Calu3 (cell line): ENCODE measurements at regions not wholly inside any gene's neighbourhood (a gene's known extent, or its start where the extent isn't known, plus 50 kb on each side); places are given as distances from the start of the nearest gene placed in this dataset.
"Not testable (repeated sequence)": the region's sequence is repeated elsewhere in the genome, so short reads cannot be mapped to it uniquely, and the experiment has no call there.

Source experiments
- BruUV-seq: library from RNA; stranded (reverse); fragments of 400-500 nt; replicated peaks from 2 replicates; lab custom pipeline; 2021; lab: Mats Ljungman, UMichigan
- CTCF ChIA-PET: fragments of 300-600 bp; sonication (Branson Sonifier 250); formaldehyde crosslinking; loops from one replicate; lab custom pipeline; 2022; ENCODE audit warnings: antibody characterized with exemption; lab: Charles Lee
- DNase-seq: peaks from one replicate; pipeline ENCODE4 v3.0.0; 2022
- H3K27ac Mint-ChIP-seq: one replicate; pipeline ENCODE4 v1.8.0; 2022; ENCODE audit warnings: mixed read lengths; ENCODE audit not compliant: unreplicated experiment
- H3K27me3 Mint-ChIP-seq: one replicate; pipeline ENCODE4 v1.8.0; 2022; ENCODE audit warnings: mixed read lengths; ENCODE audit not compliant: unreplicated experiment
- H3K36me3 Mint-ChIP-seq: one replicate; pipeline ENCODE4 v1.8.0; 2022; ENCODE audit warnings: mild to moderate bottlenecking, moderate library complexity, mixed read lengths; ENCODE audit not compliant: insufficient read depth, unreplicated experiment
- H3K4me1 Mint-ChIP-seq: one replicate; pipeline ENCODE4 v1.8.0; 2022; ENCODE audit warnings: mild to moderate bottlenecking, low read depth, mixed read lengths; ENCODE audit not compliant: unreplicated experiment
- H3K4me3 Mint-ChIP-seq: one replicate; pipeline ENCODE4 v1.8.0; 2022; ENCODE audit warnings: mild to moderate bottlenecking, low read depth, moderate library complexity, mixed read lengths; ENCODE audit not compliant: unreplicated experiment
- H3K9me3 Mint-ChIP-seq: one replicate; pipeline ENCODE4 v1.8.0; 2022; ENCODE audit warnings: low read depth, mixed read lengths; ENCODE audit not compliant: unreplicated experiment
- intact Hi-C: fragments of 100-400 bp; cut with micrococcal nuclease; formaldehyde crosslinking; loops from one replicate; pipeline ENCODE4 v1.10.0; 2022; ENCODE audit not compliant: unreplicated experiment

- BruUV-seq, H3K27me3 Mint-ChIP-seq: not testable (repeated sequence)
- H3K27ac Mint-ChIP-seq, result peak overlapping the region; percentile 94
These were observed 121.2 kb downstream of the NPIPB11 start for GRCh38 chr16:29285151-29285885.

GRCh38 chr16:29284723-29285122 lies 121.8 kb downstream of the NPIPB11 start:
- DNase-seq, intact Hi-C loops, CTCF ChIA-PET, H3K27me3 Mint-ChIP-seq, BruUV-seq: not testable (repeated sequence)
- H3K4me3 Mint-ChIP-seq, result peak overlapping the region; percentile 60
- peaks cover 16% of the 10 kb centered on the region for H3K4me1 Mint-ChIP-seq
- peaks cover 45% of the 10 kb centered on the region for H3K36me3 Mint-ChIP-seq
- H3K9me3 Mint-ChIP-seq, result peaks cover 17% of the 10 kb centered on the region
- H3K27ac Mint-ChIP-seq, result peak overlapping the region; percentile 94

More at GRCh38 chr16:29285151-29285885, 121.2 kb downstream of the NPIPB11 start:
- H3K36me3 Mint-ChIP-seq, result peaks cover 47% of the 10 kb centered on the region
- intact Hi-C loops, CTCF ChIA-PET: not testable (repeated sequence)
- peak; percentile 83 for DNase-seq
- H3K9me3 Mint-ChIP-seq, result peaks cover 17% of the 10 kb centered on the region
- peak overlapping the region; percentile 60 for H3K4me3 Mint-ChIP-seq
- H3K4me1 Mint-ChIP-seq, result peaks cover 19% of the 10 kb centered on the region

- H3K27me3 Mint-ChIP-seq, H3K4me3 Mint-ChIP-seq, BruUV-seq, DNase-seq, CTCF ChIA-PET, intact Hi-C loops: not testable (repeated sequence)
- H3K27ac Mint-ChIP-seq, result peak overlapping the region; percentile 94
- peaks cover 16% of the 10 kb centered on the region for H3K4me1 Mint-ChIP-seq
- H3K9me3 Mint-ChIP-seq, result peaks cover 17% of the 10 kb centered on the region
- H3K36me3 Mint-ChIP-seq, result peaks cover 45% of the 10 kb centered on the region
These were observed 122.4 kb downstream of the NPIPB11 start for GRCh38 chr16:29284159-29284558.

- DNase-seq, H3K27ac Mint-ChIP-seq, BruUV-seq, H3K27me3 Mint-ChIP-seq, intact Hi-C loops, CTCF ChIA-PET, H3K36me3 Mint-ChIP-seq, H3K4me1 Mint-ChIP-seq, H3K4me3 Mint-ChIP-seq: not testable (repeated sequence)
- peaks cover 12% of the 10 kb centered on the region for H3K9me3 Mint-ChIP-seq
These were observed 128.2 kb downstream of the NPIPB11 start for GRCh38 chr16:29278097-29278871.

- H3K4me3 Mint-ChIP-seq, DNase-seq, CTCF ChIA-PET, H3K36me3 Mint-ChIP-seq, H3K27me3 Mint-ChIP-seq, H3K4me1 Mint-ChIP-seq, H3K27ac Mint-ChIP-seq, H3K9me3 Mint-ChIP-seq, intact Hi-C loops, BruUV-seq: not testable (repeated sequence)
These were observed 130.1 kb downstream of the NPIPB11 start for GRCh38 chr16:29276446-29276845.

GRCh38 chr16:29274055-29275035 lies 132.2 kb downstream of the NPIPB11 start:
- DNase-seq, H3K4me3 Mint-ChIP-seq, intact Hi-C loops, H3K27ac Mint-ChIP-seq, H3K9me3 Mint-ChIP-seq, H3K36me3 Mint-ChIP-seq, H3K27me3 Mint-ChIP-seq, H3K4me1 Mint-ChIP-seq, BruUV-seq: not testable (repeated sequence)
- CTCF ChIA-PET, result interaction anchor here (0.6 kb wide), 1 partner anchor 380 kb away, joined by 6 read pairs; no protein-coding TSS in a partner anchor

GRCh38 chr16:29273298-29274054 lies 133.0 kb downstream of the NPIPB11 start:
- H3K27ac Mint-ChIP-seq, H3K4me3 Mint-ChIP-seq, DNase-seq, CTCF ChIA-PET, H3K36me3 Mint-ChIP-seq, intact Hi-C loops, H3K27me3 Mint-ChIP-seq, BruUV-seq, H3K9me3 Mint-ChIP-seq, H3K4me1 Mint-ChIP-seq: not testable (repeated sequence)

GRCh38 chr16:29271721-29272675 lies 134.5 kb downstream of the NPIPB11 start:
- H3K4me1 Mint-ChIP-seq, H3K27me3 Mint-ChIP-seq, H3K36me3 Mint-ChIP-seq, H3K9me3 Mint-ChIP-seq, CTCF ChIA-PET, DNase-seq, H3K4me3 Mint-ChIP-seq, intact Hi-C loops, BruUV-seq, H3K27ac Mint-ChIP-seq: not testable (repeated sequence)
